GM18861 (cell line): ENCODE measurements at regions not wholly inside any gene's neighbourhood (a gene's known extent, or its start where the extent isn't known, plus 50 kb on each side); places are given as distances from the start of the nearest gene placed in this dataset.

Experiments used
- ATAC-seq: cut with Tn5 transposase; IDR thresholded peaks from one replicate; pipeline ENCODE4 v1.9.1; 2021; ENCODE audit not compliant: unreplicated experiment

GRCh38 chr14:98964171-98964570 is 307.8 kb downstream of the BCL11B start:
- ATAC-seq = no peak

- ATAC-seq = no peak
Observed at GRCh38 chr14:98965076-98965475, 306.9 kb downstream of the BCL11B start.

GRCh38 chr14:98966016-98966415 is 306.0 kb downstream of the BCL11B start:
- no peak for ATAC-seq

DNA sequence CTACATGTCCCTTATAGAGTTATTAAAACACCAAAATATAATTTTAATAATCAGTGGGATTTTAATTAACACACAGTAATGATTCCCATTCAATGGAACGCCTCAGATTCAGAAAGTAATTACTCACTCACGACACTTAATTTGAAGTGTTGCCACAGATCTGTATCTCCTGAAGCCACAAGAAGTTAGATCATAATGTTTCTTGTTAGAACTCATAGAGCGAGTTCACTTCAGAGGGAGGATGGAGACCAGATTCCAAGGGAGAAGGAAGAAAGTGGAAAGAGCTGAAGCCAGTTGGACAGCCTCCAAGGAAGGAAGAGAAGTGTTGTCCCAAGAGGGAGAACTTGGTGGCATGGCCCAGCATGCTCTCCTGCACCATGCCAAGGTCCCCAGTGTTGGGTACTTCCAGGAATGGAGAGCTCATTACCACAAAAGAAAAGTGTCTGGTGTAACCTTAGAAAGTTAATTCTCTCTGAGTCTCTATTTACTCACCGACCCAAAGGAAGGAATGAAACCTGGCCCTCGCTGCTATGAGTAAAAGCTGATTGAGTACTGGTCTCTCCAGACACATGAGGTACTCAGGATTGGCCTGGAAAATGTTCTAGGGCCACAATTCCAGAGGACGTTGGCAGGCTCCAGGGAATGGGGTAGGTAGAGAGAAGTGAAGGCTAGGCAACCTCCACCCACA is 305.4 kb downstream of the BCL11B start:
- ATAC-seq = no peak

GRCh38 chr14:98974113-98974512 is 297.9 kb downstream of the BCL11B start:
- ATAC-seq = no peak

- no peak for ATAC-seq
Observed at GRCh38 chr14:98976271-98976670, 295.7 kb downstream of the BCL11B start.

DNA sequence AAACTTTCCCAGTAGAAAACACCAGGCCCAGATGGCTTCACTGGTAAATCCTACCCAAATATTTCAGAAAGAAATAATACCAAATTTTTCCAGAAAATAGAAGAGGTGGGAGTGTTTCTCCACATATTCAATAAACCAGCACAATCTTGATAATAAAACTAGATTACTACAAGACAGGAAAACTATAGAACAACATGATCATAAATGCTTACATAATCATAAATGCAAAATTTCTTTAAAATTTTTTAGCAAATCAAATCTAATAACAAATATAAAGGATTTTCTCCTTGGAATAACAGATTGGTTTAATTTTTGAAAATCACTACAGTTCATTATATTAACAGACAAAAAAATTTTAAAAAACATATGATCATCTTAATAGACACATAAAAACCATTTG is 294.5 kb downstream of the BCL11B start:
- ATAC-seq = no peak

GRCh38 chr14:98982986-98983385 is 289.0 kb downstream of the BCL11B start:
- no peak for ATAC-seq

- no peak for ATAC-seq
Observed at GRCh38 chr14:98984027-98984718, 287.8 kb downstream of the BCL11B start.

DNA sequence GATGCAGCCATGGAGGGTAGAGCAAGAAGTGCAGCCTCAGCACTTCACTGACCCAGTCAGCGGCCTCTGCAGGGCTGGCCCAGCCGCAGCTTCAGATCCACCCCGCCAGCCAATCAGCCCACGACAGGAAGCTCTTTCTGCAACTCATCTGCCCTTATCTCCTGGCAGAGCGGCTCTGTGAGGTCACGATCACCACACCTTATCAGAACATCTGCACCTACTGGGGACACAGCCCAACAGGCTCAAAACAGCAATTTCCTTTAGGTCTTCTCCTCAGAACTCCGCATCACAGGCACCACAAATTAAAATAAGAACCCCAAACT is 287.3 kb downstream of the BCL11B start:
- no peak for ATAC-seq

DNA sequence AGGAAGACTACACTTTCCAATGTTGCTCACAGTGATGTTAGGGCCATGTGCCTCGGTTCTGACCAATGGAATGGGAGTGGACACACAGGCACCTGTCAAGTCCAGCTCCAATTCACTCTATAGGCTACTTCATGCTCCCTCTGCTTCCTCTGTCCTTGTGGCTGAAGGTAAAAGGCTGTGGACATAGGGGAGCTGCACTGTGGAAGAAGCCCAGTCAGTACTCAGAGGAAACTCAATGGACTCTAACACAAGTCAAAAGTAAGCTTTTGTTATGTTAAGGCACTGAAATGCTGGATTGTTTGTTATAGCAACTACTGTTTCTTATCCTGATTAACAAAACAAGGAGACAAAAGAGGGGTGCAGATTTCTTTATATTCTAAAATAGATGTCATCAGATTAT is 278.2 kb downstream of the BCL11B start:
- no peak for ATAC-seq

GRCh38 chr14:98994561-98994960 is 277.4 kb downstream of the BCL11B start:
- no peak for ATAC-seq

GRCh38 chr14:98997526-98998205 is 274.3 kb downstream of the BCL11B start:
- ATAC-seq = no peak

DNA sequence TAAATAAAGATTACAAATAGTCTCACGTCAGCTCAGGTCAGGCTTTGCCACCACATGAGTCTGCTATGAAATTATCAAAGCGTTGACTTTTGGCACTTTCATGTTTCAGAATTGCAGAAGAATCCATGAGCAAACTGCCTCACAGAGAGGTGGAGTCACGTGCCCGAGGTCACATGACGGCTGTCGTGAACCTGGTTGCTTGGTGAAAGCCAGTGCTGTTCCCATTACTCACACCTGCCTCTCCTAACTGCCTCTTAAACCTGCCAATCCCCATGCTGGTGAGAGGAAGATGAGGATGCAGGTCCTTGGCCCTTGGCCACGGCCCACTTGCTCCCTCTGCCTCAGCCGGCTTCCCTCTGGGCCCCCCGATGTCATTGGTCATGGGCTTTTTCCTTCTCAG is 272.7 kb downstream of the BCL11B start:
- ATAC-seq = no peak

- no peak for ATAC-seq
Observed at GRCh38 chr14:98999901-99000300, 272.1 kb downstream of the BCL11B start.

- no peak for ATAC-seq
Observed at GRCh38 chr14:99001241-99001640, 270.8 kb downstream of the BCL11B start.

GRCh38 chr14:99003646-99004045 is 268.4 kb downstream of the BCL11B start:
- no peak for ATAC-seq

GRCh38 chr14:99004112-99004511 is 267.9 kb downstream of the BCL11B start:
- no peak for ATAC-seq

- ATAC-seq = no peak
Observed at GRCh38 chr14:99006276-99006675, 265.7 kb downstream of the BCL11B start.

GRCh38 chr14:99007795-99008194 is 264.2 kb downstream of the BCL11B start:
- no peak for ATAC-seq

GRCh38 chr14:99009871-99010270 is 262.1 kb downstream of the BCL11B start:
- no peak for ATAC-seq

DNA sequence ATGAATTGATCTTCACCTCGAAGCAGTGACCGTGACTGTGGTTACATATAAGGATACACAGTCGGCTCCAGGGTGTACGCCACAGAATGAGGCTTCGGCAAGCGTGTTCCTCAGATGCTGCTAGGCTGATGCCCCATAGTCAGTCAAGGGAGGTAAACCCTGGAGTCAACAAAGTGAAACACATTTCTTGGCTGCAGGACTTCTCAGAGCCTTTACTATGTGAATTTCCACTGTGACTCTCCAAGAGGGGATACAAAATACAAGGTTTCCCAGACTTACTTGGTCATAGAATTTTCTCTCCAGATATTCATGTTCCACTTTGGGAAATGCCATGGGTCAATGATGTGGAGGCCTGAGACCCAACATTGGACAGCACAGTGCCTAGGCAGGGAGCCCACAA is 260.6 kb downstream of the BCL11B start:
- ATAC-seq = no peak
